ENCODE measurements at regions not wholly inside any gene's neighbourhood (a gene's known extent, or its start where the extent isn't known, plus 50 kb on each side); places are given as distances from the start of the nearest gene placed in this dataset.

- DNase-seq (ENCODE audit: low spot score) = no peak
- Histone ChIP-seq H3K27me3 (no peaks in the 10 kb centered on the region), H3K4me2 (no peak overlapping the region), H3K4me3 (no peak overlapping the region), H2AFZ (no peak overlapping the region), H3K9me2 (replicated peaks; ENCODE audit: insufficient read depth) (no peaks in the 10 kb centered on the region), H3K9me3 (ENCODE audit: low read depth) (no peaks in the 10 kb centered on the region), H3K79me2 (no peaks in the 10 kb centered on the region), H4K20me1 (ENCODE audit: insufficient read depth, poor library complexity, severe bottlenecking) (no peaks in the 10 kb centered on the region), H3K4me1 (ENCODE audit: insufficient read depth) (peaks cover 5% of the 10 kb centered on the region), H3K36me3 (replicated peaks; ENCODE audit: insufficient read depth, low read depth) (no peaks in the 10 kb centered on the region), H3K27ac (no peak overlapping the region)
- WGBS (ENCODE audit: low lambda C conversion rate, missing lambda C conversion rate) = 58% methylated on average over 14 of the region's 14 CpGs
- no peak for TF ChIP-seq EZH2phosphoT487 (IDR thresholded peaks at IDR 0.05; ENCODE audit: low read depth, severe bottlenecking, unreplicated experiment)
Observed at GRCh38 chr9:89701221-89701798, 96.5 kb downstream of the GADD45G start.

- H2AFZ ChIP-seq = no peak overlapping the region
- no peak overlapping the region for H3K4me3 ChIP-seq
- no peak overlapping the region for H3K4me2 ChIP-seq
- no peaks in the 10 kb centered on the region for H3K9me2 ChIP-seq (replicated peaks; ENCODE audit: insufficient read depth)
- no peaks in the 10 kb centered on the region for H3K27me3 ChIP-seq
- no peaks in the 10 kb centered on the region for H3K9me3 ChIP-seq (ENCODE audit: low read depth)
- no peak for DNase-seq (ENCODE audit: low spot score)
- peaks cover 5% of the 10 kb centered on the region for H3K4me1 ChIP-seq (ENCODE audit: insufficient read depth)
- no peak for TF ChIP-seq EZH2phosphoT487 (IDR thresholded peaks at IDR 0.05; ENCODE audit: low read depth, severe bottlenecking, unreplicated experiment)
- TF ChIP-seq CTCF (IDR thresholded peaks at IDR 0.05; ENCODE audit: poor library complexity) = no peak
- no peak for TF ChIP-seq EZH2 (IDR thresholded peaks at IDR 0.05; ENCODE audit: borderline replicate concordance)
- WGBS (ENCODE audit: low lambda C conversion rate, missing lambda C conversion rate) = 90% methylated on average over 3 of the region's 3 CpGs
- H3K36me3 ChIP-seq (replicated peaks; ENCODE audit: insufficient read depth, low read depth) = no peaks in the 10 kb centered on the region
- H4K20me1 ChIP-seq (ENCODE audit: insufficient read depth, poor library complexity, severe bottlenecking) = no peaks in the 10 kb centered on the region
- no peak overlapping the region for H3K27ac ChIP-seq
- H3K79me2 ChIP-seq = no peaks in the 10 kb centered on the region
Observed at GRCh38 chr9:89702401-89702800, 97.6 kb downstream of the GADD45G start.

GRCh38 chr9:89705651-89706050 is 100.8 kb downstream of the GADD45G start:
- H2AFZ ChIP-seq = no peak overlapping the region
- WGBS (ENCODE audit: low lambda C conversion rate, missing lambda C conversion rate) = 33% methylated on average over 1 of the region's 1 CpG
- H3K4me2 ChIP-seq = no peak overlapping the region
- H3K27me3 ChIP-seq = no peaks in the 10 kb centered on the region
- H3K79me2 ChIP-seq = no peaks in the 10 kb centered on the region
- no peak for TF ChIP-seq EZH2 (IDR thresholded peaks at IDR 0.05; ENCODE audit: borderline replicate concordance)
- no peak for TF ChIP-seq EZH2phosphoT487 (IDR thresholded peaks at IDR 0.05; ENCODE audit: low read depth, severe bottlenecking, unreplicated experiment)
- TF ChIP-seq CTCF (IDR thresholded peaks at IDR 0.05; ENCODE audit: poor library complexity) = no peak
- no peaks in the 10 kb centered on the region for H3K9me2 ChIP-seq (replicated peaks; ENCODE audit: insufficient read depth)
- H3K27ac ChIP-seq = no peak overlapping the region
- H3K4me3 ChIP-seq = no peak overlapping the region
- no peaks in the 10 kb centered on the region for H3K36me3 ChIP-seq (replicated peaks; ENCODE audit: insufficient read depth, low read depth)
- peaks cover 5% of the 10 kb centered on the region for H3K4me1 ChIP-seq (ENCODE audit: insufficient read depth)
- H4K20me1 ChIP-seq (ENCODE audit: insufficient read depth, poor library complexity, severe bottlenecking) = no peaks in the 10 kb centered on the region
- DNase-seq (ENCODE audit: low spot score) = no peak
- no peaks in the 10 kb centered on the region for H3K9me3 ChIP-seq (ENCODE audit: low read depth)

- no peak overlapping the region for H3K4me2 ChIP-seq
- 45% methylated on average over 3 of the region's 3 CpGs for WGBS (ENCODE audit: low lambda C conversion rate, missing lambda C conversion rate)
- H3K9me3 ChIP-seq (ENCODE audit: low read depth) = no peaks in the 10 kb centered on the region
- no peak overlapping the region for H3K4me3 ChIP-seq
- peaks cover 5% of the 10 kb centered on the region for H3K4me1 ChIP-seq (ENCODE audit: insufficient read depth)
- no peak for DNase-seq (ENCODE audit: low spot score)
- H3K9me2 ChIP-seq (replicated peaks; ENCODE audit: insufficient read depth) = no peaks in the 10 kb centered on the region
- H4K20me1 ChIP-seq (ENCODE audit: insufficient read depth, poor library complexity, severe bottlenecking) = no peaks in the 10 kb centered on the region
- H3K79me2 ChIP-seq = no peaks in the 10 kb centered on the region
- no peaks in the 10 kb centered on the region for H3K36me3 ChIP-seq (replicated peaks; ENCODE audit: insufficient read depth, low read depth)
- H2AFZ ChIP-seq = no peak overlapping the region
- H3K27ac ChIP-seq = no peak overlapping the region
- TF ChIP-seq CTCF (IDR thresholded peaks at IDR 0.05; ENCODE audit: poor library complexity) (no peak), EZH2 (IDR thresholded peaks at IDR 0.05; ENCODE audit: borderline replicate concordance) (no peak), EZH2phosphoT487 (IDR thresholded peaks at IDR 0.05; ENCODE audit: low read depth, severe bottlenecking, unreplicated experiment) (no peak)
- no peaks in the 10 kb centered on the region for H3K27me3 ChIP-seq
Observed at GRCh38 chr9:89706086-89706485, 101.3 kb downstream of the GADD45G start.

Data from hepatocyte (in vitro differentiated cells).